LNCAP (cell line): ENCODE measurements at regions not wholly inside any gene's neighbourhood (a gene's known extent, or its start where the extent isn't known, plus 50 kb on each side); places are given as distances from the start of the nearest gene placed in this dataset.

Source experiments
- TF ChIP-seq, protein P1 (sequence below): fragments of 450-650 bp; IDR thresholded peaks from 2 replicates; pipeline ENCODE4 v1.5.1; 2017; ENCODE audit warnings: mild to moderate bottlenecking

DNA sequence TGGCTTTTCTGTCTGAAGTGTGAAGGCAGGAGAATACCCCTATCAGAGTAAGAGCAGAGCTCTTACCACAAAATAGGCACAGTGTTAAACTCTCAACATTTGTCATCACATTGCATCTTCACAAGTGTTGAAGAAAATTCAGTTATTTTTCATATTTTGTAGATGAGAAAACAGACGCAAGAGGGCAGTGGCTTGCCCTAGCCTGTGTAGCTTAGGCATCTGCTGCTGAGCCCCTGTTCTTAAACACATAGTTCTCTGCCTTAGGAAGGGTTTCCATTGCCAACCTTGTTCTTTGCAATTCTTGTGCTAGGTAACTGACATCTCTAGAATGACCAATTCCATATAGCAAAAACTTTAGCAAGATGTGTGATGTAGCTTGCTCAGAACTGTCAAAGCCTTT, 112.7 kb upstream of the RMDN2 start:
- TF ChIP-seq, protein P1, sequence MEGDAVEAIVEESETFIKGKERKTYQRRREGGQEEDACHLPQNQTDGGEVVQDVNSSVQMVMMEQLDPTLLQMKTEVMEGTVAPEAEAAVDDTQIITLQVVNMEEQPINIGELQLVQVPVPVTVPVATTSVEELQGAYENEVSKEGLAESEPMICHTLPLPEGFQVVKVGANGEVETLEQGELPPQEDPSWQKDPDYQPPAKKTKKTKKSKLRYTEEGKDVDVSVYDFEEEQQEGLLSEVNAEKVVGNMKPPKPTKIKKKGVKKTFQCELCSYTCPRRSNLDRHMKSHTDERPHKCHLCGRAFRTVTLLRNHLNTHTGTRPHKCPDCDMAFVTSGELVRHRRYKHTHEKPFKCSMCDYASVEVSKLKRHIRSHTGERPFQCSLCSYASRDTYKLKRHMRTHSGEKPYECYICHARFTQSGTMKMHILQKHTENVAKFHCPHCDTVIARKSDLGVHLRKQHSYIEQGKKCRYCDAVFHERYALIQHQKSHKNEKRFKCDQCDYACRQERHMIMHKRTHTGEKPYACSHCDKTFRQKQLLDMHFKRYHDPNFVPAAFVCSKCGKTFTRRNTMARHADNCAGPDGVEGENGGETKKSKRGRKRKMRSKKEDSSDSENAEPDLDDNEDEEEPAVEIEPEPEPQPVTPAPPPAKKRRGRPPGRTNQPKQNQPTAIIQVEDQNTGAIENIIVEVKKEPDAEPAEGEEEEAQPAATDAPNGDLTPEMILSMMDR = no peak

DNA sequence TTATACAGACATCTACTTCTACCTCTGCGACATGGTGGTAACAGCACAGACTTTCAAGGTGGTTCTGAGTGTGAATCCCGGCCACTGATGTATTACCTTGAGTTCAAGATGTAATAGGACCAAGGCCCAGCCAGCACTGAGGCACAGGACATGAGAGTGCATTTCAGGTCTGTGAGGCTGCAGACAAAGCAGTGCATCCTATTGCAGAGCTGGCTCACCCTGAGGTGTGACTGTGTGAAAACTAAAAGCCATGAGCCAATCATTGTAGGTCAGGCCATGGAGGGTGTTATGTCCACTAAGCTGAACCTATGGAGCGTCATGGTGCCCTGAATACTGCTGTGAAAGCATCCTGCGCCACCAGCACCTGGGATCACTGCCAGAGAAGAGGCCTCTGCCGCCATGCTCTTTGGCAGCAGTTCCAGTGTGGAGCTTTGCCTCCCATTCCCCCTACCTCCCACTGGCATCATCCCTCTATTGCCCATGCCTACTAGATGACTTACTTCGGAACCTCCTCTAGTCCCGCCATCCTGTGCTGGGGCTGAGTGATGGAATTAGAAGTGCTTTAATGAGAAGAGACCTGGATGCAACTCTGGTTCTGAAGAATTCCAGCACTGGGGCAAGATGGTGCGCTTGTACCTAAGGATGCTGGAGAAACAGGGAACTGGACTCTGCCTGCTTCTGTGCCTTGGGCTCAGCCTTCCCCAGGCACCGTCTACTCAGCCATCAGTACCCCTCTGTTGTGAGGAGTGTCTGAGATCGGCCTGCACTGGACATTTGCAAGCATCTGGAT, 112.0 kb upstream of the RMDN2 start:
- TF ChIP-seq, protein P1 = no peak

DNA sequence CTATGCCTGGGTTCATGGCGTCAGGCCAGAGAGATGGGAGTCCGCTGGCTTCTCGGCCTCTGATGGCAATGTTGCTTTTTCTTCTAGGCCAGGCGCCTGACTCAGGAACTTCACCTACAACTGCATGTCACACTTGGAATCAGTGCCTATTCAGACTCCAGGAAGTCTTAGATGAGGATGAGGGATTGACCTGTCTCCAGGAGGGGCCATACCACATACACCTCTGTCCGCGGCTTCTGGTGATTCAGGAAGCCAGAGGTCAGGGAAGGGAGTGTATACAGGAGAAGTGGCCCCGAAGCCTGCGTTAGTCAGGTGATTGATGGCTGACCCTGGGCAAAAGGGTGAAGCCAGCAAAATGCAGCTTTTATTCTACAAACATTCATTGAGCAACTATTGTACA, 109.1 kb upstream of the RMDN2 start:
- TF ChIP-seq, protein P1 = no peak

DNA sequence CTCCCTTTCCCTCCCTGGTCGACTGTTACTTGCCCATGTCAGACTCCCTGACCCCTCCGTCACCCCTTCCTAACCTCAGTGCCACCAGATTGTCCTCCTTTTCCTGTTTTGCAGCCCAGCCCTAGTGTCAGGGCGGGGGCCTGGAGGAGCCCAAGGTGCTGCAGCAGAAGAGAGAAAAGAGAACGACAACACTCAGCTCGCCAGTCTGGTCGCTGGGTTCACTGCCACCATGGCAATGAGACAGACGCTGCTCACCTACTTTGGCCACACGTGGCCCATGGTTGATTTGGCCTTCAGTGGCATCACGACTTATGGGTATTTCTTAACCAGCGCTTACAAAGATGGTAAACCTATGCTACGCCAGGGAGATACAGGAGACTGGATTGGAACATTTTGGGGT, 108.4 kb upstream of the RMDN2 start:
- TF ChIP-seq, protein P1 = no peak

DNA sequence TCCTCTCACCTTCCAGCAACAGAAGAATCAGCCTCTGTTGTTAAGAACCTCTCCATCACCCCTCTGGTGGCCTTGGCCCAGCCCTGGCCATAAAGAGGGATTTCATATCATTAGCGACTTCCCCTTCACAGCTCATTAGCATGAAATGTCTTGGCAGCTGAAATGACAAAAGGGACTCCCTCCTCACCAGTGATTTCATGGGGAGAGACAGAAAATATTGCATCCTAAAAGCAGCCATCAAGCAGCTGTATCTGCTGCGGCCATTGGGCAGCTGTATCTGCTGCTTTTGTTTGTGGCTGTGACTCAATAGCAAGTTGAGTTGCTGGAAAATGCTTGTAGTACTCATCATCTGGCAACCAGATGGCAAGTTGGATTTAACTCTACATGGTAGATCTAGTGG, 105.9 kb upstream of the RMDN2 start:
- TF ChIP-seq, protein P1 = no peak

DNA sequence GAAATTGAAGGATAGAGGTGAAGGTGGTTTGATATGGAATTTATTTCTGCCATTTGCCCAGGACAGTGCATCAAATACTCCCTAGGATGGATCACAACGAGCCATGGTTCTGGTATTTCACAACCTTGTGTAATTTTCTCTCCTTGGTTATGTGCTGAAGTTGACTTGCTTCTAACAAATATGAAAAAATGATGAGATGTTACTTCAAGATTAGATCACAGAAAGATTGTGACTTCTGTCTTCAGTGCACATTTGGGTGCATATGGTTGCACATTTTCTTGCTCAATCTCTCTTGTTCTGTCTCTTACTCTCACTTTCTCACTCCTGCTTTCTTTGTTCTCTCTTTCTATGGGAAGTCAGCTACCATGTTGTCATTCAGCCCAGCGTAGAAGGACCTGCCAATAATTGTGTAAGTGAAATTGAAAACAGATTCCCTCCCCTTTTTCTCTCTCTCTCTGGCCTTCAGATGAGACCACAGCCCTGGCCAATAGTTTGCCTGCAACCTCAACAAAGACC, 104.6 kb upstream of the RMDN2 start:
- TF ChIP-seq, protein P1 = no peak

DNA sequence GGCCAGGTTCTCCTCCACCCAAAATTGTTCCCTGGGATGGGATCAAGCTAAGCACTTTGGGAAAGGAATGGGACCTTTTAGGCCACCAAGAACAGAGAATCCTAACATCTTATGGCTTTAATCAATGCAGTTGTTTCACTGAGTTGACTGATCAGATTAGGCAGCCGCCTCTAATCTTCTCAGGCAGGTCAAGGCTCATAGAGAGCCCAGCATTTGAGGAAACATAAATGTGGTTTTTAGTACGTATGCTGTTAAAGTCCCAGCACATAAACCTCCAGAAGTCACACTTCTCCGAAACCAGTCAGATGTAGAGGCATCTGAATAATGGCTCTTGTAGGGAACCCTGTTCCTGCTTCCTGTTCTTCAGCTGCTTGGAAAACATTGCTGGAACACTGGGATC, 99.5 kb upstream of the RMDN2 start:
- TF ChIP-seq, protein P1 = no peak
